Prostate gland (tissue), 2 donors: ENCODE measurements at regions not wholly inside any gene's neighbourhood (a gene's known extent, or its start where the extent isn't known, plus 50 kb on each side); places are given as distances from the start of the nearest gene placed in this dataset.

ENCODE experiments used
- DNase-seq: peaks from one replicate; pipeline ENCODE4 v3.0.0-alpha.2; 2019; ENCODE audit warnings: low spot score
- H3K27ac ChIP-seq, 2 donors: fragments of 200-600 bp; sonication (generic); 2 replicates each; pipeline ENCODE4 v1.5.1; 2017 to 2019
- H3K27me3 ChIP-seq: fragments of 200-600 bp; sonication (generic); replicated peaks from 2 replicates; pipeline ENCODE4 v1.5.1; 2019; ENCODE audit not compliant: insufficient read depth
- H3K36me3 ChIP-seq, 2 donors: fragments of 200-600 bp; sonication (generic); 1 replicate in 1 of 2; 2 replicates in 1 of 2; pipeline versions ENCODE4 v1.5.1 to v1.8.1; 2017 to 2019
- H3K4me1 ChIP-seq: fragments of 200-600 bp; sonication (generic); replicated peaks from 2 replicates; pipeline ENCODE4 v1.5.1; 2019
- H3K4me3 ChIP-seq, 2 donors: fragments of 200-600 bp; sonication (generic); 2 replicates each; pipeline ENCODE4 v1.5.1; 2017 to 2019
- H3K9me3 ChIP-seq: fragments of 200-600 bp; sonication (generic); 2 replicates; pipeline ENCODE4 v1.5.1; 2017
- CTCF ChIP-seq, 4 experiments: fragments of 200-600 bp in 2 of 4; fragments of 450-650 bp in 2 of 4; sonication (generic) in 2 of 4; IDR thresholded peaks; 1 replicate in 3 of 4; 2 replicates in 1 of 4; pipeline ENCODE4 v1.5.1; 2016 to 2019; ENCODE audit warnings: antibody characterized with exemption in 4 of 4, mild to moderate bottlenecking in 2 of 4, moderate library complexity in 2 of 4
- POLR2A ChIP-seq: fragments of 450-650 bp; IDR thresholded peaks from one replicate; pipeline ENCODE4 v1.6.1; 2016; ENCODE audit warnings: antibody characterized with exemption, mild to moderate bottlenecking
- POLR2AphosphoS5 ChIP-seq: sonication (generic); formaldehyde crosslinking; IDR thresholded peaks from one replicate; pipeline ENCODE4 v1.6.1; 2017; ENCODE audit warnings: antibody characterized with exemption
- WGBS: methylation state at CpG from one replicate; pipeline ENCODE4 v1.1.5; 2018; 5-methylcytosine and 5-hydroxymethylcytosine counted together
- intact Hi-C: fragments of 100-400 bp; cut with DNase I; formaldehyde crosslinking; loops from one replicate; pipeline ENCODE4 v1.14.2; 2022

- H3K36me3 ChIP-seq, result no peaks in the 10 kb centered on the region
- no peaks in the 10 kb centered on the region for H3K27me3 ChIP-seq
- intact Hi-C loops, result loop anchor here (5.0 kb wide), 1 partner anchor 61 kb away; no protein-coding TSS in a partner anchor
- no peaks in the 10 kb centered on the region for H3K9me3 ChIP-seq
- TF ChIP-seq POLR2A (no peak), POLR2AphosphoS5 (no peak), CTCF (IDR thresholded peaks at IDR 0.05) (no peak)
- no peak for DNase-seq
- no peak overlapping the region for H3K4me3 ChIP-seq
- H3K27ac ChIP-seq, result no peak overlapping the region
- 100% methylated on average over 1 of the region's 1 CpG for WGBS
- no peaks in the 10 kb centered on the region for H3K4me1 ChIP-seq
Measured at GRCh38 chr13:27338207-27338606, 67.6 kb downstream of the RASL11A start.

GRCh38 chr13:27338816-27339215 is 68.2 kb downstream of the RASL11A start:
- Histone ChIP-seq H3K4me1 (no peaks in the 10 kb centered on the region), H3K27me3 (no peaks in the 10 kb centered on the region), H3K27ac (no peak overlapping the region), H3K4me3 (no peak overlapping the region), H3K36me3 (no peaks in the 10 kb centered on the region), H3K9me3 (no peaks in the 10 kb centered on the region)
- no peak for DNase-seq
- TF ChIP-seq POLR2A (no peak), POLR2AphosphoS5 (no peak), CTCF (IDR thresholded peaks at IDR 0.05) (no peak)
- intact Hi-C loops, result loop anchor here (5.0 kb wide), 1 partner anchor 62 kb away; no protein-coding TSS in a partner anchor
- WGBS, result 74% methylated on average over 8 of the region's 8 CpGs

- no peak for DNase-seq
Measured at GRCh38 chr13:27339299-27339698, 68.7 kb downstream of the RASL11A start.

GRCh38 chr13:27341616-27342015 is 71.0 kb downstream of the RASL11A start:
- Histone ChIP-seq H3K36me3 (no peaks in the 10 kb centered on the region), H3K9me3 (no peaks in the 10 kb centered on the region), H3K4me3 (no peak overlapping the region), H3K27ac (no peak overlapping the region), H3K27me3 (no peaks in the 10 kb centered on the region), H3K4me1 (no peaks in the 10 kb centered on the region)
- TF ChIP-seq CTCF (IDR thresholded peaks at IDR 0.05) (no peak), POLR2A (no peak), POLR2AphosphoS5 (no peak)
- DNase-seq, result no peak
- WGBS, result 35% methylated on average over 6 of the region's 6 CpGs
- intact Hi-C loops, result no loop called here

More at GRCh38 chr13:27339299-27339698, 68.7 kb downstream of the RASL11A start:
- H3K36me3 ChIP-seq, result no peaks in the 10 kb centered on the region
- H3K27ac ChIP-seq, result no peak overlapping the region
- H3K4me3 ChIP-seq, result no peak overlapping the region
- TF ChIP-seq POLR2AphosphoS5 (no peak), CTCF (IDR thresholded peaks at IDR 0.05) (no peak), POLR2A (no peak)
- H3K9me3 ChIP-seq, result no peaks in the 10 kb centered on the region
- intact Hi-C loops, result loop anchor here (5.0 kb wide), 1 partner anchor 62 kb away; no protein-coding TSS in a partner anchor
- no peaks in the 10 kb centered on the region for H3K4me1 ChIP-seq
- no peaks in the 10 kb centered on the region for H3K27me3 ChIP-seq
- WGBS, result 30% methylated on average over 6 of the region's 6 CpGs

GRCh38 chr13:27347211-27347772 is 76.7 kb downstream of the RASL11A start:
- Histone ChIP-seq H3K27me3 (no peaks in the 10 kb centered on the region), H3K4me3 (no peak overlapping the region), H3K4me1 (no peaks in the 10 kb centered on the region), H3K27ac (no peak overlapping the region), H3K36me3 (no peaks in the 10 kb centered on the region), H3K9me3 (no peaks in the 10 kb centered on the region)
- DNase-seq, result no peak
- intact Hi-C loops, result no loop called here
- 48% methylated on average over 13 of the region's 13 CpGs for WGBS
- TF ChIP-seq CTCF (IDR thresholded peaks at IDR 0.05), result no peak
- TF ChIP-seq POLR2A, result no peak
- TF ChIP-seq POLR2AphosphoS5, result no peak
